ENCODE measurements at regions not wholly inside any gene's neighbourhood (a gene's known extent, or its start where the extent isn't known, plus 50 kb on each side); places are given as distances from the start of the nearest gene placed in this dataset.
"Not testable (repeated sequence)": the region's sequence is repeated elsewhere in the genome, so short reads cannot be mapped to it uniquely, and the experiment has no call there.

DNA sequence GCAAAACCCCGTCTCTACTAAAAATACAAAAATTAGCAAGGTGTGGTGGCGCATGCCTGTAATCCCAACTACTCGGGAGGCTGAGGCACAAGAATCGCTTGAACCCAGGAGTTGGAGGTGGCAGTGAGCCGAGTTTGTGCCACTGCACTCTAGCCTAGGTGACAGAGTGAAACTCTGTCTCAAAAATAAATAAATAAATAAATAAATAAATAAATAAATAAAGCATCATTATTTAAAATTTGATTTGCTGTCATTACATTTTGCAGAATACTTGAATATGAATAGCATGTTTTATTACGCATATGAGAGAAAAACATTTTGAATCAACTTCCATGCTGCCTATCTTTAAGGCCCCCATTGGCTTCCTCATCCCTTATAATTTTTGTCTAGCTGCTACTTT lies 53.4 kb upstream of the MED14 start:
- DNase-seq (ENCODE audit: low spot score); H3K4me1 Mint-ChIP-seq (ENCODE audit: unreplicated experiment); H3K27me3 Mint-ChIP-seq (ENCODE audit: unreplicated experiment); H3K27ac Mint-ChIP-seq (ENCODE audit: unreplicated experiment); H3K9me3 Mint-ChIP-seq (ENCODE audit: unreplicated experiment); H3K36me3 Mint-ChIP-seq (ENCODE audit: low read depth, unreplicated experiment); H3K4me3 Mint-ChIP-seq (ENCODE audit: unreplicated experiment): not testable (repeated sequence)

DNA sequence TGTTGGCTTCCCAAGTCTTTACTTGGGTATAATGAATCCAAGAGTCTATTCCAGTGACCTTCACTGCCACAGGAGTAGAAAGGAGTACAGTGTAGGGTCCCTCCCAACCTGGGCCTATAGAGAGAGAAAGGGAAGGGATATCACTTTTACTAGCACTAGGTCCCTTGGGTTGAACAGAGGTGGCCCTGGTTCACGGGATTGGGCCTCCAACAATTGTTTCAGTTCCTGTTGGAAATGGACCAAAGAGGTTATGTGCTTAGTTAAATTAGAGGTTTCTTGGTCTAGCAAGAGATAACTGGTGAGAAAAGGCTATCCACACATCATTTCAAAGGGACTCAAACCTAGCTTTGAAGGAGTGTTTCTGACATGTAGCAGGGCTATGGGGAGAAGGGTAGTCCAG lies 57.1 kb upstream of the MED14 start:
- Mint-ChIP-seq H3K4me1 (ENCODE audit: unreplicated experiment) (no peaks in the 10 kb centered on the region), H3K27me3 (ENCODE audit: unreplicated experiment) (no peaks in the 10 kb centered on the region), H3K36me3 (ENCODE audit: low read depth, unreplicated experiment) (no peaks in the 10 kb centered on the region), H3K9me3 (ENCODE audit: unreplicated experiment) (no peaks in the 10 kb centered on the region), H3K4me3 (ENCODE audit: unreplicated experiment) (no peak overlapping the region), H3K27ac (ENCODE audit: unreplicated experiment) (no peak overlapping the region)
- no peak for DNase-seq (ENCODE audit: low spot score)
- no peak for TF ChIP-seq CTCF (IDR thresholded peaks at IDR 0.05; ENCODE audit: unreplicated experiment)

- not testable (repeated sequence) for DNase-seq (ENCODE audit: low spot score); H3K9me3 Mint-ChIP-seq (ENCODE audit: unreplicated experiment); H3K4me1 Mint-ChIP-seq (ENCODE audit: unreplicated experiment); H3K36me3 Mint-ChIP-seq (ENCODE audit: low read depth, unreplicated experiment); H3K27ac Mint-ChIP-seq (ENCODE audit: unreplicated experiment); H3K4me3 Mint-ChIP-seq (ENCODE audit: unreplicated experiment); H3K27me3 Mint-ChIP-seq (ENCODE audit: unreplicated experiment)
Measured at GRCh38 chrX:40794829-40795130, 59.4 kb upstream of the MED14 start.

DNA sequence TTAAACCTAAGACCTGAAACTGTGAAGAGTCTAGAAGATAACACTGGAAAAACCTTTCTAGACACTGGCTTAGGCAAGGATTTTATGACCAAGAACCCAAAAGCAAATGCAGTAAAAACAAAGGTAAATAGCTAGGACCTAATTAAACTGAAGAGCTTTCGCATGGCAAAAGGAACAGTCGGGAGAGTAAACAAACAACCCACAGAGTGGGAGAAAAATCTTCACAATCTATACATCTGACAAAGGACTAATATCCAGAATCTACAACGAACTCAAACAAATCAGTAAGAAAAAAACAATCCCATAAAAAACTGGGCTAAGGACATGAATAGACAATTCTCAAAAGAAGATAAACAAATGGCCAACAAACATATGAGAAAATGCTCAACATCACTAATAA lies 64.4 kb upstream of the MED14 start:
- not testable (repeated sequence) for H3K4me1 Mint-ChIP-seq (ENCODE audit: unreplicated experiment); H3K27me3 Mint-ChIP-seq (ENCODE audit: unreplicated experiment); DNase-seq (ENCODE audit: low spot score); H3K27ac Mint-ChIP-seq (ENCODE audit: unreplicated experiment); H3K4me3 Mint-ChIP-seq (ENCODE audit: unreplicated experiment); H3K9me3 Mint-ChIP-seq (ENCODE audit: unreplicated experiment); H3K36me3 Mint-ChIP-seq (ENCODE audit: low read depth, unreplicated experiment)

- Mint-ChIP-seq H3K4me1 (ENCODE audit: unreplicated experiment) (no peaks in the 10 kb centered on the region), H3K4me3 (ENCODE audit: unreplicated experiment) (no peak overlapping the region), H3K27me3 (ENCODE audit: unreplicated experiment) (no peaks in the 10 kb centered on the region), H3K9me3 (ENCODE audit: unreplicated experiment) (no peaks in the 10 kb centered on the region), H3K36me3 (ENCODE audit: low read depth, unreplicated experiment) (no peaks in the 10 kb centered on the region), H3K27ac (ENCODE audit: unreplicated experiment) (no peak overlapping the region)
- TF ChIP-seq CTCF (IDR thresholded peaks at IDR 0.05; ENCODE audit: unreplicated experiment) = no peak
- no peak for DNase-seq (ENCODE audit: low spot score)
Measured at GRCh38 chrX:40805404-40805803, 70.1 kb upstream of the MED14 start.

GRCh38 chrX:40806513-40807220 lies 71.3 kb upstream of the MED14 start:
- no peaks in the 10 kb centered on the region for H3K27me3 Mint-ChIP-seq (ENCODE audit: unreplicated experiment)
- H3K36me3 Mint-ChIP-seq (ENCODE audit: low read depth, unreplicated experiment) = no peaks in the 10 kb centered on the region
- TF ChIP-seq CTCF (IDR thresholded peaks at IDR 0.05; ENCODE audit: unreplicated experiment) = no peak
- H3K4me1 Mint-ChIP-seq (ENCODE audit: unreplicated experiment) = no peaks in the 10 kb centered on the region
- H3K27ac Mint-ChIP-seq (ENCODE audit: unreplicated experiment) = no peak overlapping the region
- no peak overlapping the region for H3K4me3 Mint-ChIP-seq (ENCODE audit: unreplicated experiment)
- DNase-seq (ENCODE audit: low spot score) = no peak
- H3K9me3 Mint-ChIP-seq (ENCODE audit: unreplicated experiment) = no peaks in the 10 kb centered on the region
